GM18519 (cell line): ENCODE measurements at regions not wholly inside any gene's neighbourhood (a gene's known extent, or its start where the extent isn't known, plus 50 kb on each side); places are given as distances from the start of the nearest gene placed in this dataset.
"Not testable (repeated sequence)": the region's sequence is repeated elsewhere in the genome, so short reads cannot be mapped to it uniquely, and the experiment has no call there.

Source experiments
- ATAC-seq: cut with Tn5 transposase; IDR thresholded peaks from one replicate; pipeline ENCODE4 v1.9.1; 2021; ENCODE audit warnings: mild to moderate bottlenecking, moderate library complexity; ENCODE audit not compliant: unreplicated experiment, low FRiP score

DNA sequence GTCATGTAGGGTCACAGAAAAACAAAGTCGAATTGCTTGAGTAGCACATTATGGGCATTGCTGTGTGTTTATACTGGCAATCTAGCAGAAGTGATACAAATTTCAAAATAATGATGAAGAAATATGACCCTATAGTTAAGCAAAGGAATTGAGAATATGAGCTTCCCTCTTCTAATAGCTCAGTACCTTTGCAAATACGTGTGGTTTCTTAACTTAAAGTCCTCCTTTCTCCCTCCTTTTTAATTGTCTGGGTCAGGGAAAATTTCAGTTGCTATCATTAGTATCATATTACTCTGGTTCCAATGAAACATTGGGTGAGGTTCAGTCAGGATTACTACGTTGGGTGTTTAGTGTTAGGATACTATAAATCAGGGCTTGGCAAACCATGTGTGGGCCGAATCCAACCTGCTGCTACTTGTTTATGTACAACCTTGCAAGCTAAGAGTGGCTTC lies 166.8 kb upstream of the CARMIL1 start:
- no peak for ATAC-seq

DNA sequence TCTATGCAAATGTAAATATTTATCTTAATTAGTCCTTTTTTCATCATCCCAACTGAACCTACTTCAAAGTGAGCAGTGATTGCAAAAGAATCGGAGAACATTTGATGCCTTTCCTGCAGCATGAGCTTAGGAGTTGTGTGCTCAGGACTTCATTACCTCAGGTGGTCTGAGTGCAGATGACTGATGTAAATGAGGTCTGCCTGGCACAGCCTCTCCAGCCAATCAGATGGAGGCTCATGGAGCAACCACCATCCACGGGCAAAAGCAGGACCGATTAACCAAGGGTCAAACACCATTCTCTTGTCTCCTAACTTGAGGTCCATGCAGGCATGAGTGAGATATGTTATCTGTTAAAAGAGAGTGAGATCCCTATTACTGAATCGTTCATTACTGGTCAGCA lies 165.7 kb upstream of the CARMIL1 start:
- no peak for ATAC-seq

DNA sequence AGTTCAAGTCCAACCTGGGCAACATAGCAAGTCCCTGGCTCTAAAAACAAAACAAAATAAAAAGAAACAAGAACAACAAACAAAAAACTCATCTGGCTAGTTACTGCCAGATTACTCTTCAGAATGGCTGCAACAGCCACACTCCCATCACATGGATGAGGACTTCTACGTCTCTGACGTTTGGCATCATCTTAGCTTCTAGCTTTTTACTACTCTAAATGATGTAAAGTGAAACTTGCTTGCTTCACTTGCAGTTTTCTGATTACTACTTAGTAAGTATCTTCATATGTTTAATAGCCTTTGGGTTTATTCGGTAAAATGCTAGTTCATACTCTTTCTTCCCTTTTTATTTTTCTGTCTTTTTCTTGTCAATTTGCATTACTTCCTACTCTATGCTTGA lies 161.1 kb upstream of the CARMIL1 start:
- no peak for ATAC-seq

DNA sequence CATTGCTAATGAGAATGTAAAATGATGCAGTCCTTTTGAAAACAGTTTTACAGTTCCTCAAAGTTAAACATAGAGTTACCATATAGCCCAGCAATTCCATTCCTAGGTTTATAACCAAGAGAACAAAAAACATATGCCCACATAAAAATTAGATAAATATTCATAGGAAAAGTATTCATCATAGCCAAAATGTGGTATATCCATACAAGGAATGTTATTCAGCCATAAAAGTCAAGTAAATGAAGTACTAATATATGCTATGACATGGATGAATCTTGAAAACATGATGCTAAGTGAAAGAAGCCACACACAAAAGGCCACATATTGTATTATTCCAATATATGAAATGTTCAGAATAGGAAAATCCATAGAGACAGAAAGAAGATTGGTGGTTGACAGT lies 158.0 kb upstream of the CARMIL1 start:
- ATAC-seq: no peak

DNA sequence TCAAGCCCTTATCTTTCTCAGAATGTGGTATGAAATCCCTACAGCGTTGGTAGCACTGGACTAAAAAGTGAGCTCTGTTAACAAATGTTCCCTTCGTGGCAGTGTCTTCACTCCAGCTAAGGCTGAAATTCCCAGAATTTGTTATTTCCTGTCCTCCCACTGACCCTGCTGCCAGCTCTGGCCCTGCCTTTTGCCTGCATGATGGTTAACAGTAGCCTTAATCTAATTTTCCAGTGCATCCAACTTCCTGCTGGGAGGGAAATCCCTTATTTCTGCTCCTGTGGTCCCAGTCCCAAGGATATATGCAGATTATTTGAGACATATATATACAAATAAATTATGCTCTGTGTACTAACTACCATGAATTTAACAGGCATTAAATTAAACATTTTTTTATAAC lies 157.2 kb upstream of the CARMIL1 start:
- no peak for ATAC-seq

DNA sequence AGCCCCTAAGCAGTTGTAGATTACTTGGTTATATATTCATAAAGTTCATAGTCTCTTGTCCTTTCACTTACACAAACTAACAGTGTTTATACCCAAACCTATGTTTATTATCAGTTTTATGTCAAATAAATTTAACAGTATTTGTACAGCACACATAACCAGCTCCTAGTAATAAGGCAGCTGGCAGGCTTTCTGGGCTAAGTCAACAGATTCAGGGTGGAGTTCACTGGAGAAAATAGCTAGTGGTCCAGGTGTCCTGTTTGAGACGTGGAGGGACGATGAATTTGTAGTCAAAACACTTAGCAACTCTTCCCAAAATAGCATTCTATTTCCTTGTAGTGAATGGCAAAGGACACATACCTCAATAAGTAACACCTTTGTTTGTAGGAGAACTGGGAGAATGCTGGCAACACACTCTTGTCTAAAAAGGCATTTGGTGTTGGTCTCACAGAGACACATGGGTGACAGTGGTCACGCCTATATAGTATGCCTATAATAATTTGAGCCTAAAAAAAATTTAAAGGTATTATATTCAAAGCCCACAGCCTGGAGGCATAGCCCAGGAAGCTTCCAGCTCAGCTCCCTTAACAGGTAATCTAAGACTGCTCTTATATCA lies 156.4 kb upstream of the CARMIL1 start:
- ATAC-seq: no peak

DNA sequence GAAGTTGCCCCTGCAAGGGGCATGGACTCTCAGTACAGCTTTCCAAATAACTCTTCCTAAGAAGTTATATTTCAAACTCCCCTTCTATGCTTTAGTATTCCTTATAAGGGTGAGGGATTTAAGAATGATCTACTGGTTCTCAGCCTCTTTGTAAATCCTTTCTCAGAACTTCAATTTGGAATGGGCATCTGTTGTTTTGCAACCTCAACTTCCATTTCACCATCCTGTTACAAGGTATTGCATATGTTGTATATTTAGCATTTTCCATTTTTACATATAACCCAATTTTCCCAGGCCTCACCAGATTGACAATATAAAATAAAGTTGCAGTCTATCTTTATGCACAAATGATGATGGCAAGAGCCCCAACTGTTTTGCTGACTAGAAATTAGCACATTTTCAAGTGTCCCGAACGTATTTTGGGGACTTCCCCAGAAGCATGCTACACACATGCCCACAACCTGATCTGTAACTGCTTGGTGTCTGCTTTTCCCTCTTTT lies 154.9 kb upstream of the CARMIL1 start:
- ATAC-seq: no peak

DNA sequence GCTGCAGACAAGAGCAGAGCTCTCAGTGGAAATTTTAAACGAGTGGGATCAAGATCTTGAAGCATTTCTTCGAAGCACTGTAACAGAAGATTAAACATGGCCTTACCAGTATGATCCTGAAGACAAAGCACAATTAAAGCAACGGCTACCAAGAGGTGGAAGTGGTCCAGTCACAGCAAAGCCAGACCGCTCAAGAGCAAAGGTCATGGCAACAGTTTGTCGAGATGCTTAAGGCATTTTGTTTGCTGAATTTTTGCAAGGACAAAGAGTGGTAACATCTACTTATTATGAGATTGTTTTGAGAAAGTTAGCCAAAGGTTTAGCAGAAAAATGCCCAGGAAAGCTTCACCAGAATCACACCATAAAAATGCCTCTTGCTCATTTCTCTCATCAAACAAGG lies 153.4 kb upstream of the CARMIL1 start:
- ATAC-seq: no peak

DNA sequence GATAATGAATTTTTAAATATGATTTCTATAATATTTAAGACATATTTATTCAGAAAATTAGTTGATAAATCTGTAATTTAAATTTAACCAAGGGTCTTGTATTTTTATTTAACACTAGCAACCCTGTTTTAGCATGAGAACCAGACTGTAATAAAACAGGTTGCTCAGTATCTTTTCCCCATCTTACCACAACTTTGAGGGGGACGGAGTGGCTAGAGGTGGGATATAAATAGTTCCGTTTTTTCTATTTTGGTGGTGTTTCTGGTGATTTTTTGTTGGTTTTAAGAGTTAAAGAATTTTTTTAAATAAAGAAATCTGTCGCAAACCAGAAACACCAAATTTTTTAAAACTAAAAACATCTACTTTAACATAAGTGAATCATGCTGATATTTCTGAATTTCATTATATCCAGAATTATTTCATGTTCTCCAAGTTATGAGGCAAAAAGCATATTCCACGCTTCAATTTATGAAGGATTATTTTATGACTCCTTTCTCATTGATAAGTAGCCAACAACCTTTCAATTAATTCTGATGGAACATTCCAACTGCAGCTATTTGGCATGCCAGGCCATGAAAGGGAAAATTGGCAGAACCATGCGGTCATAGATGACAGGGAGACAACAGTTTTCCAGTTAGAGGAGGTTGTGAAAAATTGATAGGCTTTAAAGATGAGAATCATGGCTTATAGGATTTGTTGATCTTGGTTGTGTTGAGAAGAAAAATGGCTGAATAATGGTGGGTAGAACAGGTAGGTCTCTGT lies 151.9 kb upstream of the CARMIL1 start:
- no peak for ATAC-seq

DNA sequence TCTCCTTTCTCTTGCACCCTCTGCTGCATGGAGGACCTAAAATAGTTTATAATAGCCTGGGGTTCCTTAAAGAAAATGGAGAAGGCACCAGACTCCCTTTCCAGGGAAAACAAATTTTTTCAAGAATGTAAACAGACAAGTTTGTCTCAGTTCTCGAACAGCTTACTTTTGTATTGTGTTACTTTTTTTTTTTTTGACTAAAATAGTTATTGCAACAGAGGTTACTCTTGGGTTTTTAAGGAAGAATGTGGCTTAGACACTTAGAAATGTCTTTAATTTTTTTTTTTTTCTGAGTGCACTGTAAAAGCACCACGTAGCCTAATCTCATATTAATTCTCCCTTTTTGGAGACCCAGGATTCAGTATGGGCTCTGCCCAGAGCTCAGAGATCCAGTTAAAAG lies 148.7 kb upstream of the CARMIL1 start:
- no peak for ATAC-seq

DNA sequence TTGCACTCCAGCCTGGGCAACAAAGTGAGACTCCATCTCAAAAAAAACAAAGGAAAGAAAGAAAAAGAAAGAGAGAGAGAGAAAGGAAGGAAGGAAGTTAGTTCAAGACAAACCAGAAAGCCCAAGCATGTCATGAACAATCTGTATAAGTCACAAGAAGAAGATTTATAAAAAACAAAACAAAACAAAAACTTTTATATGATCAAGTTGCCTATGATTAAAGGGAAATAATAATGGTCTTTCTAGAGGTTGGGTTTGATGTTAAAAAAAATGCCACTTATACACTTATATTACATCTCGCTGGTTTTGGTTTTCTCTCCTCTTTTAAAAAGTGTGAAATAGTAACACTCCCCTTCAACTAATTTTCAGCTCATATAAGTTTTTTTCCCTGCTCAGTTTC lies 146.2 kb upstream of the CARMIL1 start:
- ATAC-seq: no peak

DNA sequence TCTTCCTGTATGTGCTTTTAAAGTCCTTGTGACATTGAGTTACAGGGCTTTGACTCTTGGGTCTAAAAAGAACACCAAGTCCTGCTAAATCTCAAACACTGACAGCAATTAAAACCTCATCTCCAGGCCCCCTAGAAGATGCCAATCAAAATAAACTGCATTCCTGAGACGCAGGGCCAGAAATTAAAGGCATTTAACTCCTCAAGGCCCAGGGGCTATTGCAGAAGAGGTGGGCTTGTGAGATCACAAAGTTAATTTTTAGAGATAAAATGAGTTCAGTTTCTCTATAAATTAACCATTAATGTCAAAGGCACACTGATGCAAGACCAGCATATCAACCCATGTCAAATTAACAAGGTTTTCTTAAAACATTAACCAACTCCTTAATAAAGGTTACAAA lies 145.6 kb upstream of the CARMIL1 start:
- no peak for ATAC-seq

DNA sequence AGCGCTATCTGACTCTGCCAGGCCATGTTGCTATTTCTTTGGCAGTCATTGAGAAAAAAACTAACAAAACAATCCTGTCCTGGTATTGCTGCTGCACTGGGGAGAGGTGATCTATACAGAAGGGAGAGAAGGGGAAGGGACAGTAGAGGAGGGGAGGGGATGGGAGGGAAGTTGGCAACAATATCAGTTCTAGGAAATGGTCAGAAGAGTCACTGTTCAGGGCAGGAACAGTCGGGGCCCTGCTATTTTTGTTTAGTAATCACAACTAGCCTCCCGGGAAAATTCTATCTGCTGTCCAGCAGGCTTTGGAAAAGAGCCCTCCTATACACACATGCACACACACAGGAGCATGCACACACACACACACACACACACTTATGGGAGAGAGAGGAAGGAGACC lies 142.3 kb upstream of the CARMIL1 start:
- no peak for ATAC-seq

DNA sequence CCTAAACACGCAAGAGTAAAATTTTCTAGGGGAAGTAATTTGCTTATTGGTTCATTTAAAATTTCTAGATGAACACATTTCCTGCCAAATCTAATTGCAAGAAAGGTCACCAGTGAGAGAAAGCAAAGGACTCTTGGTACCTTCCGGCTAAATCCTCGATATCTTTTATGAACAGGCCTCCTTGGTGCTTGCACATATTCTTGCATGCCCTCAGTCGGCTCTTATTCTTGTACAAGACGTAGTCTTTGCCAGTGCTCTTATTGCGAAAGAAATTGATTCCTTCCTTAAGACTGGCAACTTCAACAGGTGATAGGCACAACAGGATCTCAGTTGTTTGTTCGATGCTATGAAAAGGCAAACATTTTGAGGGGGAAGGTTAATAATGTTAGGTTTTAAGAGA lies 141.7 kb upstream of the CARMIL1 start:
- no peak for ATAC-seq

DNA sequence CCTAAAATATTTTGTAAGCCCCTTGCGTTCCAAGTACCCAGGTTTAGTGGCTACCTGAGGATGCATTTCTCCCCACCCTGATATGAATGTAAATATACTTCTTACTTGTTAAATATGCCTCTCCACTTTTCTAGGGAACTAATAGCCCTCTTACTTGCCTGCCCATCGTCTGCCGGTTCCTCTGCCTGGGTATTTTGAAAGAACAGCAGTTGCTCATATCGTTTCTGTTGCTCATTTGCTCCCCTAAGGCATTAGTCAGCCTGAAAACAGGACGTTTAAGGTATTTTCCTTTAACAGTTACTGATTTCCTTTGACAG lies 141.3 kb upstream of the CARMIL1 start:
- ATAC-seq: no peak

DNA sequence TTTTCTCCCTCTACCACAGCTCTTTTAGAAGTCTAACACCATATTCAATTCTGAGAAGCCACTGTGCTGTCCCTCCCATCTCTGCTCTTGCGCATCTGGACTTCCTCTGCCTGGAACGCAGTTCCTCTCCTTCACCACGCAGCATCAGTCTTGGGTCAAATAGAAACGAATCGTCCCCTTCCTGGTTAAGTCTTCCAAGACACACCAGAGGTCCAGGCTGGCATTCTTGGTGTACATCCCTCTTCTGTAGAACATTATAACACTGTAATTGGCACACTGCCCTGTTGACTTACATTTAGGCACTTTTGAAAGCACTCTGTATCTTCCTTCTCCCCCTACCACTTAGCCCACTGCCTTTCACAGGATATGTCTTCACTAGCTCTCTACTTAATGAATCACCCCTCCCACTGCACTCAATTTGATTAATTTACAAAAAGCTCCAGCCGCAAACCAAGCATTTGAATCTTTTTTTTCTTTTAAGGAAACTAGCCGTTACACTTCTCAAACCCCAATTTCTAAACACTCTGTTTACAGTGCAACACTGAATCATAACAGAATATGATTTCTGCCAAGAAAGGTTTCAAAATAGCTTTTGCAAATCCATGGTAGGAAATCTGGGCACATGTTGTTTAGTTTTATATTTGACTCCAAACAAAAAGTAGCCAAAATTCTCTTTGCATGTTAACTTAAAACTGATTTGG lies 140.8 kb upstream of the CARMIL1 start:
- ATAC-seq: peak; percentile 74

DNA sequence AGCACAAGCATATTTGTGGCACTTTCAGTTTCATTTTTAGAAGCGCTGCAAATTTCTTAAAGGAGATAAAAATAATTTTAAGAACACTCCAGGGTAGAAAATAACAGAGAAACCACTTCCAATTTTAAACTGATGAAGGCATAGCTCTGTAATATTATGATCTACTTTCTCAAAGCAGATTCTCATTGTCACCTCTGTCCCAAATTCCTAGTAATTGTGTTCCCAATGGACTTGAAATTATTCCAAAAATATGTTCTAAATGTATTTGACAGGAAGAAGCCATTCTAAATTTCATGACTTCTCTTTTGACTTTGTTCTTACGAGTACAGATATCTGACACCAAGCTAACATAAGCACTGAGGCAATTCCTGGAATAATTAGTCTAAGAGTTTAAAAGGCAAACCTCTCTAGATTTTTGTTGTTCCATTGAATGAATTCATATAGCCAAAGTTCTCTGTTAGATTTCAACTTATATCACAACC lies 140.2 kb upstream of the CARMIL1 start:
- no peak for ATAC-seq

DNA sequence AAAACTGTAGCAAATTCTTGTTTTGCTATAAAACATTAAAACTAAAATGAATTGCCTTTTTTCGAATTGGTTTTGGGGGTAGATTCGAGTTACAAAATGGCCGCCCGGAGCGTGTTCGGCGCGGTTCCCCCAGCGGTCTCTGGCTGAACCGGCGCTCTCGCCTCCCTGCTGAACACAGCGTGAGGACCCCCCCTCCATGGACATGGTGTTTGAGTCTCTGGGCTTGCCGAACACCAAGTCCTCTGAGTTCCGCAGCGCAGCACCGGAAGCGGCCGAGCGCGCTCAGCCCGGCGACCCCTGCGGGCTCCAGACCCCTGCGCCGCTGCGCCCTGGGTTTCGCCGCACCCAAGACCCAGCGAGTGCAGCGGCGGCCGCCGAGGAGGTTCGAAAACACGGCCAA lies 139.6 kb upstream of the CARMIL1 start:
- ATAC-seq: not testable (repeated sequence)

DNA sequence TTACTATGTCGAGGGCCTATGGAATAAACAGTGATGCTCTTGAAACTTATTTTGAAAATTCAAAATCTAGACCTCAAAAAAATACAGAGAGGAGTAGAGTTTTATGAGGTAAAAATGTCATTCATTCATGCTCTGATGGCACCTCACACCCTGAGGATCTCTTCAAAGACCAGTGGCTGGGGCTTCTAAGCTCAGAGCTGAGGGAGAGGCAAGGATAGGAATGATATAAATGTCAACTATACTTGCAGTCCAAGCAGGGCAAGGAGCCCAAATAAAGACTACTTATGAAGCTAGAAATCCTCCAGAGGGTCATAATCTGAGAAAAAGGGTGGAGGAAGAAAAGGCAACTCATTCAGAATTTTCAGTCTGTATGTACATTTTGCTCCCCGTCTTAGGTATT lies 136.7 kb upstream of the CARMIL1 start:
- ATAC-seq: no peak

DNA sequence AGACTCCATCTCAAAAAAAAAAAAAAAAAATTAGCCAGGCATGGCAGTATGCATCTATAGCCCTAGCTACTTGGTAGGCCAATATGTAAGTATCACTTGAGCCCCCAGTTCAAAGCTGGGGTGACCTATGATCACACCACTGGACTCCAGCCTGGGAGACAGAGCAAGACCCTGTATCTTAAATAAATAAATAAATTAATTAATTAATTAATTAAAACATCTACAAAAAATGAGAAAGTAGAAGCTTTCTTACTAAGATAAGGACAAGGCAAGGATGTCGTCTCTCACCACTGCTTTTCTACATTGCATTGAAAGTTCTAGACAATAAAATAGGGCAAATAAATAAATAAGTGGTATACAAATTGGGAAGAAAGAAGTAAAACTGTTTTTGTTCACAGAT lies 134.3 kb upstream of the CARMIL1 start:
- ATAC-seq: no peak

DNA sequence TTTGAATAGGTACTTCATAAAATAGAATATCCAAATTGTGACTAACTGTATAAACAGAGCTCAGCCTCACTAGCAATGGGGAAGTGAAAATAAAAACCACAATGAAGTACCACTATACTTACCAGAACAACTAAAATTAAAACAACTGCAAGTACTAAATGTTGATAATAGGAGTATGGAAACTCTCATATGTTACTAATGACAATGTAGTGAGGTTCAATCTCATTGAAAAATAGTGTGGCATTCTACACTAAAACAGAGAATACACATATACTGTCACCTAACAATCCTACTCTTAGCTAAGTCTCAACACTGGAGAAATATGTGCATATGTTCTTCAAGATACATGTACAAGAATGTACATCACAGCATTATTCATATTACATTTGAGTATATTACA lies 132.0 kb upstream of the CARMIL1 start:
- peak; percentile 96 for ATAC-seq

DNA sequence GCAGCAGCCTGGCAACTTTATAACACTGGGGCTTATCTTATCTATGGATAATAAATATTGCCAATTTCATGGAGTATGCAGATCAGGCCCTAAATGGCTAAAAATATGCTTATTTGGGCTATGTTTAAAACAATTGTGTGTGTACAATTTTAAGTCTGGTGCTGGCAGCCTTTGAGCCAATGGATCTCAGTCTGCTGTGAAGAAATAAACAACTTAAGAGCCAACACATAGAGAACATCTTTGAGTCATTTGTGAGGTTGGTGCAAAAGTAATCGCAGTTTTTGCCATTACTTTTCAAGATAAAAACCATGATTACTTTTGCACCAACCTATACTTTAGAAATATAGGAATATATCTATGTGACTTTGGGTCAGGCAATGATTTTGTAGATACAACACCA lies 129.1 kb upstream of the CARMIL1 start:
- no peak for ATAC-seq
